ENCODE measurements at regions not wholly inside any gene's neighbourhood (a gene's known extent, or its start where the extent isn't known, plus 50 kb on each side); places are given as distances from the start of the nearest gene placed in this dataset.

DNA sequence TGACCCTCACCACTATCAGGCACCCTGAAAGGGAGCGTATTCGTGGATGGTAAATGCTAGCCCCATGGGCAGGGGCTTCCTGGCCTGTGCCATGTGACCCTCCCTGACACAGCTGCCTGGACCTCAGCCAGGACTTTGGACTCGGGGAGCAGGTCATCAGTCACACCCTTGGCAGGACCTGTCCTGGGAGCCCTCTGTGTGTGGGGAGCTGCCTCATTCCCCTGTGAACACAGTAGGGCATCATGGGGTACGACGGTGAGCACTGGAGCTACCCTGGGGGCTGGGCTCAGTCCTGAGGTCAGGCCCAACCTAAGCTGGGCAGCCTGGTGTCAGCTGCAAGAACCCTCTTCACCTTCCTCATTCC is 129.3 kb upstream of the FAM20C start:
- TF ChIP-seq, protein P1, sequence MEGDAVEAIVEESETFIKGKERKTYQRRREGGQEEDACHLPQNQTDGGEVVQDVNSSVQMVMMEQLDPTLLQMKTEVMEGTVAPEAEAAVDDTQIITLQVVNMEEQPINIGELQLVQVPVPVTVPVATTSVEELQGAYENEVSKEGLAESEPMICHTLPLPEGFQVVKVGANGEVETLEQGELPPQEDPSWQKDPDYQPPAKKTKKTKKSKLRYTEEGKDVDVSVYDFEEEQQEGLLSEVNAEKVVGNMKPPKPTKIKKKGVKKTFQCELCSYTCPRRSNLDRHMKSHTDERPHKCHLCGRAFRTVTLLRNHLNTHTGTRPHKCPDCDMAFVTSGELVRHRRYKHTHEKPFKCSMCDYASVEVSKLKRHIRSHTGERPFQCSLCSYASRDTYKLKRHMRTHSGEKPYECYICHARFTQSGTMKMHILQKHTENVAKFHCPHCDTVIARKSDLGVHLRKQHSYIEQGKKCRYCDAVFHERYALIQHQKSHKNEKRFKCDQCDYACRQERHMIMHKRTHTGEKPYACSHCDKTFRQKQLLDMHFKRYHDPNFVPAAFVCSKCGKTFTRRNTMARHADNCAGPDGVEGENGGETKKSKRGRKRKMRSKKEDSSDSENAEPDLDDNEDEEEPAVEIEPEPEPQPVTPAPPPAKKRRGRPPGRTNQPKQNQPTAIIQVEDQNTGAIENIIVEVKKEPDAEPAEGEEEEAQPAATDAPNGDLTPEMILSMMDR (IDR thresholded peaks at IDR 0.05; ENCODE audit: extremely low read depth, missing control alignments), result no peak
- no peak for DNase-seq (ENCODE audit: low spot score)

DNA sequence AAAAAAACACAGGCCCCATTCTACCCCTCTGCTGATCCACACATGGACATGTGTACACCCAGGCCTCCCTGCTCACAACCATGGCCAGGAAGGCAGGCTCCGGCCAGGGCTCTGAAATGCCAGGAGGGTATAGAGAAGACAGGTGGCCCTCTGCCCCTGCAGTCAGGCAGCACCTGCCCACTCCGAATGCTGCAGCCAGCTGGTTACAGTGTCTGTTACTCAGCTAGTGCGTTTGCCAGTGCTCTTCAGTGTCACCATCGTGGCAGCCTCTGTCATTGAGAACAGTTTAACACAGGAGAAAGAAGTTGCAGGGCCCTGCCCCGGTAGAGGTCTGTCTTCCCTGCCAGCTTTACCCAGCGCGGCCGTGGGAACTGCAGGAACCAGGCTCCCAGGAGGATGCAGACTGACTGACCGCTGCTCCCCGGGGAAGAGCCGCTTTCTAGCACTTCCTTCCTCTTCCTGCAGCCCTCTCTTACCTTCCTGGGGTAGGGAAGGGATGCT is 128.8 kb upstream of the FAM20C start:
- TF ChIP-seq, protein P1 (IDR thresholded peaks at IDR 0.05; ENCODE audit: extremely low read depth, missing control alignments), result no peak
- DNase-seq (ENCODE audit: low spot score), result no peak

DNA sequence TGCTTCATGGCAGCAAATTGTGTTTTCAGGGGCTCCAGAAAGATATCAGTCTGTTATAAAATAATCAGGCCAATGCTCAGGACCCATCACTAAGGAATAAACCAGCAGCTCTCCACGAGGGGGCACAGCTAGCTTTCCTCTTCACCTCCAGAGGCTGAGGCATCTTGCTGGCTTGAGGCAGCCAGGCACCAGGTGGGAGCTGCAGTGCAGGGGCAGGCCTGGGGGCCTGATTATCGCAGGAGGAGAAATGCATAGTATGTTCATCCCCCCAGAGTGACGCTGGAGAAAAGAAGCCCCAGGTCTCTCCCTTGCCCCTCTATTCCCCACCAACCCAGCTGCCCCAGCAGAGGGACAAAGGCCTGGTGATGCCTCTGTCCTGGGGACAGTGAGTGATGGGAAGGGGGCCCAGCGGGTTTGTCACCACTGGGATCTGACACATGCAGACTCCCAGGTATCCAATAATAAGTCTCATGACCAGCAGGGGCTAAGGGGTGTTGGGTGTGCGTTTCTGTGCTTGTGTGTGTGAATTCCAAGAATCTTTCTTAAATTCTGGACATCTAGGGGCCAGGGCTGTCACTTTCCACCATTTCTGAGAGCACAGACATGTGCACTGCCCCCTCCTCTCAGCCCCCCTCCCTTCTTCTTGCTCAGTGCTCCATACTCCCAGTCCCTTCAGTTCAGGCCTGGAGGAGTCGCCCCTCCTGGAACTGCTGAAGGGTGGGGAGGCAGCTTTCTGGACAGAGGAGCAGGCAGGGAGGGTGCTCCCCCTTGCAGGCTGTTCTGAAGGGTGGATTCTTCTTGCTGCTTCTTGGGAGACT is 128.1 kb upstream of the FAM20C start:
- TF ChIP-seq, protein P1 (IDR thresholded peaks at IDR 0.05; ENCODE audit: extremely low read depth, missing control alignments), result peak; percentile 23
- DNase-seq (ENCODE audit: low spot score), result no peak

DNA sequence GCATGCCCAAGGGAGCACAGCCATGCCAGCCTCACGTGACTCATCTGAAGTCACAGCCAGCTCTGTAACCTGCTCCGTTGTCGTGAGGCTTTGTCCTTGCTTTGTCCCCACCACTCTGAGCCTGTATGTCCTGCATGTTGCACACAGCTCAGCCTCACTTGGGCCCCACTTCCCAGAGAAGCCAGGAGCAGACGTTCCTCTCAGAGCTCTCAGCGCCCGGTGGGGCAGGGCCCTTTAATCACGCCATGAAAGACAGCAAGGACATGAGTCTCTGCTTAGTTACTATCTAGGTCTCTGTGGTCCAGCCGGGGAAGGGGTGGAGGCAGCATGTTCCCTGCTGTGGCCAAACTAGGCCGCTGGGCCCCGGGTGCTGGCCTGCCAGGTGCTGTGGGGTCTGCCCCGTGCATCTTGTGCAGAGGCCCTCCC is 127.4 kb upstream of the FAM20C start:
- TF ChIP-seq, protein P1 (IDR thresholded peaks at IDR 0.05; ENCODE audit: extremely low read depth, missing control alignments), result no peak
- DNase-seq (ENCODE audit: low spot score), result no peak

DNA sequence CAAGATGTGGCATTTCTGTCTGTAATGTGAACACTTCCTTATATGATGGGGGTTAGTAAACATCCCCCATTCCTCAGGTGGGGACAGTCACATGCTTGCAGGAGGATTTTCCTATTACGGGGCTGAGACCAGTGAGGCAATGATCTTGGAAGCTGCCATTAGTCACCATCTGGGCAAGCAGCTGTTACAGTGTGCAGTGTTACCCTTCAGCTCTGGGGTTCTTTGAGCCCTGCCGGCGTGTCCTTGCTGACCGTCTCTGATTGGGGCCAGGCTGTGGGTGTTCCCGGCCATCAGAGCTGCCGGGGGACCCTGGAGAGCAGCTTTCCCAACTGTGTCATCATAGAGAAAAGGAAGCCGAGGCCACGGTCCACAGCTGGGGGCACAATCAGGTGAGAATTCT is 126.8 kb upstream of the FAM20C start:
- no peak for DNase-seq (ENCODE audit: low spot score)
- TF ChIP-seq, protein P1 (IDR thresholded peaks at IDR 0.05; ENCODE audit: extremely low read depth, missing control alignments), result no peak

DNA sequence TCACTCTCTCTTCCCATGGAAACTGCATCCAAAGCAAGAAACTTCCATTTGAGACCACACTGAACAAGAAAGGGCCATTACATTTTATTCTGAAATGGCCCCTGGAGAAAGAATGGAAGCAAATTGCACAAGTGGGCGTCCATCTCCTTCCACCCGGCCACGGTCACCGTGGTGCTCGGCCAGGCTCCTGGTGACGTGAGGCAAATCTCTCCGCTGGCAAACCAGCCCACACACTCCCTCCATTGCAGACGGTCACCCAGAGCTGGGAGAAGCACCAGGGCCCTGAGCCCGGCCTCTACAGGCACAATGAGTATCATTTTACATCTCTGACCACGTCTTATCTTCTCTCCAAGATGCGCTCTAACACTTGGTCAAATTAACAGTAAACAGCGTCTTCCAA is 126.1 kb upstream of the FAM20C start:
- TF ChIP-seq, protein P1 (IDR thresholded peaks at IDR 0.05; ENCODE audit: extremely low read depth, missing control alignments), result no peak
- no peak for DNase-seq (ENCODE audit: low spot score)

DNA sequence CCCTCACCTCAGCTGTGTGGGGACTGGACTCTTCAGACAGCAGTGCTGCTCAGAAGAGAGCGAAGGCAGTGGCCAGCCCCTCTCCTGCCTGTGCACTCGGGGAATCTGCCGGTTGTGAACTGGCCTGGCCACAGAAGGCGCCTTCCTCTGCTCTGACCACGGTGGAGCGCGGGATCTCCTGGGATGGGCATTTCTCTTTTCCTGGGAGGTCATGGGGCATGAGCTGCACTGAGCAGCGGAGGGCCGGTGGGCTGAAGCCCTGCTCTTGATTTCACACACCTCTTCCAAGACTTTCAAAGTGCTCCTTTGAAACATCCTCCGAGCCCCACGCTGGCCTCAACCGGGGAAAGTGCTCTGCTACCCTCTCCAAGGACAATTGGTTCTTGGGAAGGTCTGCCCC is 125.6 kb upstream of the FAM20C start:
- no peak for DNase-seq (ENCODE audit: low spot score)
- TF ChIP-seq, protein P1 (IDR thresholded peaks at IDR 0.05; ENCODE audit: extremely low read depth, missing control alignments), result no peak

Measured in GM20000 (cell line).